ENCODE measurements at regions not wholly inside any gene's neighbourhood (a gene's known extent, or its start where the extent isn't known, plus 50 kb on each side); places are given as distances from the start of the nearest gene placed in this dataset.
"Not testable (repeated sequence)": the region's sequence is repeated elsewhere in the genome, so short reads cannot be mapped to it uniquely, and the experiment has no call there.

- TF ChIP-seq, protein P1, sequence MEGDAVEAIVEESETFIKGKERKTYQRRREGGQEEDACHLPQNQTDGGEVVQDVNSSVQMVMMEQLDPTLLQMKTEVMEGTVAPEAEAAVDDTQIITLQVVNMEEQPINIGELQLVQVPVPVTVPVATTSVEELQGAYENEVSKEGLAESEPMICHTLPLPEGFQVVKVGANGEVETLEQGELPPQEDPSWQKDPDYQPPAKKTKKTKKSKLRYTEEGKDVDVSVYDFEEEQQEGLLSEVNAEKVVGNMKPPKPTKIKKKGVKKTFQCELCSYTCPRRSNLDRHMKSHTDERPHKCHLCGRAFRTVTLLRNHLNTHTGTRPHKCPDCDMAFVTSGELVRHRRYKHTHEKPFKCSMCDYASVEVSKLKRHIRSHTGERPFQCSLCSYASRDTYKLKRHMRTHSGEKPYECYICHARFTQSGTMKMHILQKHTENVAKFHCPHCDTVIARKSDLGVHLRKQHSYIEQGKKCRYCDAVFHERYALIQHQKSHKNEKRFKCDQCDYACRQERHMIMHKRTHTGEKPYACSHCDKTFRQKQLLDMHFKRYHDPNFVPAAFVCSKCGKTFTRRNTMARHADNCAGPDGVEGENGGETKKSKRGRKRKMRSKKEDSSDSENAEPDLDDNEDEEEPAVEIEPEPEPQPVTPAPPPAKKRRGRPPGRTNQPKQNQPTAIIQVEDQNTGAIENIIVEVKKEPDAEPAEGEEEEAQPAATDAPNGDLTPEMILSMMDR (IDR thresholded peaks at IDR 0.05), result no peak
- no peak for TF ChIP-seq POLR2A (IDR thresholded peaks at IDR 0.05)
- 92 to 93% methylated on average over 8 of the region's 8 CpGs for WGBS, 2 donors
- DNase-seq (ENCODE audit: low spot score in 2 of 2), result peak in 1 of 2 donors; percentile 65
- intact Hi-C loops (cut with DNase I; ENCODE audit: low total_unique reads), result no loop called here
- H3K4me3 ChIP-seq (ENCODE audit: low read depth, poor library complexity, severe bottlenecking), result no peak overlapping the region
These were observed 140.0 kb downstream of the LAT start for GRCh38 chr16:29124828-29125227.

- H3K4me3 ChIP-seq (ENCODE audit: low read depth, poor library complexity, severe bottlenecking); DNase-seq (ENCODE audit: low spot score in 2 of 2); intact Hi-C loops (cut with DNase I; ENCODE audit: low total_unique reads): not testable (repeated sequence)
- WGBS, 2 donors, result 95 to 96% methylated on average over 7 of the region's 7 CpGs
These were observed 139.3 kb downstream of the LAT start for GRCh38 chr16:29124162-29124561.

DNA sequence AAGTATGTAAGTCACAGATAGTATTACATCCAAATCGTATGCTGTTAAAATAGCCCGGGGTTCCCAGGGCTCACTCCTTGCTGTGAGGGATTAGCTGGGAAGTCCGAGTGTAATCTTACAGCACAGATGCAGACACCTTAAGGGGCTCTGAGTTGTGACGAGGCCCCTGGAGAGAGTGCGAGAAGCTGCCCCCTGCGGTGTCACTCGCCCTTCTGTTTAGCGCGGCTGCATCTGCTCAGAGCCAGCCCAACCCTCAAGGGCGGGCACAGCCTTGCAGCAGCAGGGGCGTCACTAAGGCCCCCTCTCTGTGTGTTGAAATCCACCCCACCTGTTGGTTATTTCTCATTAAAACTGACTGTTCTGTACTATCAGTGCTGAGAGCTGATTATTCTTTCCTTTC, 135.8 kb downstream of the LAT start:
- WGBS, 2 donors, result 80 to 92% methylated on average over 8 to 10 of the region's 11 CpGs
- intact Hi-C loops (cut with DNase I; ENCODE audit: low total_unique reads); H3K4me3 ChIP-seq (ENCODE audit: low read depth, poor library complexity, severe bottlenecking): not testable (repeated sequence)
- peak in 1 of 2 donors; percentile 60 for DNase-seq (ENCODE audit: low spot score in 2 of 2)

DNA sequence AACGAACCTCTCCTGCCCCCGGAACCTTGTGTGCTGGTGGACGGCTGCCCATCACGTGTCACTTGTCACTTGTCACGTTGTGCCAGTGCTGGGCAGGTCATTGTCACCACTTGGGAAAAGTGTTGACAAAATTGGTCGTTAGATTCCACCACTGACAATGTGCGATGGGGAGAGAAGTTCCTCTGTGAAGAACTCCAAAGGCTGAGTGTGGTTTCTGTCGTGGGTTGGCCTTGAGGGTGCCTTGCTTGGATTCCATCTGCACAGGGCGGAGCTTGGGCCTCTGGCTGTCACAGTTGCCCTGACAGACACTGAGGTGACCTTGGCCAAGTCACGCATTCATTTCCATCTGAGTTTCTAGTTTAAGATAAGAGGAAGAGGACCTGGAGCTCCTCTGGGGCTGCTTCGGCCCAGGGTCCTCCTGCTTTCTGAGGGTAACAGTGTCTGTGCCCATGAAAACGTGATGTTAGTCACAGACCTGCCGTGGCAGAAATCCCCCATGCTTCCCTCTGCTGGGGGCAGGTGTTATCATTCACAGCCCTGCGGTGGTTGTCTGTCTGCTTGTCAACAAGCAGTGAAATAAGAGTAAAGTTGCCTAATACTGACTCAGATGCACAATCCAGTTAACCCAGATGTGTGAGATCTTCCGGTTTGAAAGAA, 133.6 kb downstream of the LAT start:
- DNase-seq (ENCODE audit: low spot score in 2 of 2); H3K4me3 ChIP-seq (ENCODE audit: low read depth, poor library complexity, severe bottlenecking); intact Hi-C loops (cut with DNase I; ENCODE audit: low total_unique reads): not testable (repeated sequence)
- WGBS, 2 donors, result 75 to 77% methylated on average over 14 to 15 of the region's 15 CpGs

DNA sequence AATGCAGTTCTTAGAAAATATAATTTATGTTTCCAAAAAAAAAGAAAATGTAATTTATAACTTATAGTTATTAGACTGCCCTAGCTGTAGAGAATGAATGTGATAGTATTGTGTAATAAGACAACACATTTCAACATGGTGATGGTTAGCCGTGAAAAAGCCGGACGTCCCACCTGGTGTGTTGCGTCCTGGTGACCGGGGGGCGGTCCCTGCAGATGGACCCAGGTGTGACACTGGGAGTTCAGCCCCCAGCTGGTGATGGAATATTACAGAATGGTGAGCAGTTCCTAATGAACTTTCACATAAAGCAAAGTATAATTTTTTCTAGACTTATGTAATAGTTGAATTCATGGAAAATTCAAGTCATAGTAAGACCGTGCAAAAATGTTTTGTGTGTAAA, 132.8 kb downstream of the LAT start:
- no peak for TF ChIP-seq POLR2A (IDR thresholded peaks at IDR 0.05)
- TF ChIP-seq, protein P1 (IDR thresholded peaks at IDR 0.05), result no peak
- WGBS, 2 donors, result 87 to 89% methylated on average over 7 of the region's 7 CpGs
- no peak overlapping the region for H3K4me3 ChIP-seq (ENCODE audit: low read depth, poor library complexity, severe bottlenecking)
- intact Hi-C loops (cut with DNase I; ENCODE audit: low total_unique reads), result no loop called here
- peak in 1 of 2 donors; percentile 50 for DNase-seq (ENCODE audit: low spot score in 2 of 2)

DNA sequence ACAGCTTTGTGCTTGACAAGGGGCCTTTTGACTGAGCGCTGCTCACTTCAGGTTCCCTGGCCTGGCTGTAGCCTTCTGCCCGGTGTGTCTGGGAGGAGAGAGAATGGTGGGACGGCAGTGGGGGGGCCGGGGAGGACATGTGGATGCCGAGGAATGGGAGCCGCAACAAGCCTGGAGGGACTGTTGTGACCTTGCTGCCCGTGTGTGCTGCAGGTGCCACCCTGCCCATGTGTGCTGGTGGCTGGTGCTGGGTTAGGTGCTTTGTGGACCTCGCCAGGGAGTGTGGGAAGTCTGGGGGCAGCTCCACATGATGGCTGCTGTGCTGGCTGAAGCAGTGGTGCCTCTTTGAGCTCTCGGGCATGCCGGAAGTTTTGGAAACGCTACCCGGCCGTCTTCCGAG, 132.1 kb downstream of the LAT start:
- intact Hi-C loops (cut with DNase I; ENCODE audit: low total_unique reads), result no loop called here
- no peak for DNase-seq (ENCODE audit: low spot score in 2 of 2)
- WGBS, 2 donors, result 88 to 95% methylated on average over 12 to 14 of the region's 14 CpGs
- TF ChIP-seq, protein P1 (IDR thresholded peaks at IDR 0.05), result no peak
- no peak for TF ChIP-seq POLR2A (IDR thresholded peaks at IDR 0.05)
- no peak overlapping the region for H3K4me3 ChIP-seq (ENCODE audit: low read depth, poor library complexity, severe bottlenecking)

GRCh38 chr16:29116207-29116606, 131.4 kb downstream of the LAT start:
- H3K4me3 ChIP-seq (ENCODE audit: low read depth, poor library complexity, severe bottlenecking); DNase-seq (ENCODE audit: low spot score in 2 of 2); intact Hi-C loops (cut with DNase I; ENCODE audit: low total_unique reads): not testable (repeated sequence)
- 57 to 59% methylated on average over 12 of the region's 12 CpGs for WGBS, 2 donors

DNA sequence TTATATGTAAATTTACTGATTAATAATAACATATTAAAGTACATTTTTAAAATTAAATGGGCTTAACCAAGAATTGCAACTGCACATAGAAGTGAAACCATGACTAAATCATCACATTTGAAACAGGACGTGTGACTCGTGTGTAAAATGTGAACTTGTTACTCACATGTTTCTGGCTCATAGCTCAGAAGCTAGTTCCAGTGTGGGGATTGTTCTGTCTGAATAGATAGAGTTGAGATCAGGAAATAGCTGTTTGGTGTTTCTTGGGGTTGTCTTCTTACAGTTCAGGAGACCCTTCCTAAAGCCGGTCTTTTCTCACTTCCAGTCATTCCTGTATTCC, 130.9 kb downstream of the LAT start:
- H3K4me3 ChIP-seq (ENCODE audit: low read depth, poor library complexity, severe bottlenecking); intact Hi-C loops (cut with DNase I; ENCODE audit: low total_unique reads); DNase-seq (ENCODE audit: low spot score in 2 of 2): not testable (repeated sequence)
- WGBS, 2 donors, result 5 to 9% methylated on average over 3 of the region's 3 CpGs

DNA sequence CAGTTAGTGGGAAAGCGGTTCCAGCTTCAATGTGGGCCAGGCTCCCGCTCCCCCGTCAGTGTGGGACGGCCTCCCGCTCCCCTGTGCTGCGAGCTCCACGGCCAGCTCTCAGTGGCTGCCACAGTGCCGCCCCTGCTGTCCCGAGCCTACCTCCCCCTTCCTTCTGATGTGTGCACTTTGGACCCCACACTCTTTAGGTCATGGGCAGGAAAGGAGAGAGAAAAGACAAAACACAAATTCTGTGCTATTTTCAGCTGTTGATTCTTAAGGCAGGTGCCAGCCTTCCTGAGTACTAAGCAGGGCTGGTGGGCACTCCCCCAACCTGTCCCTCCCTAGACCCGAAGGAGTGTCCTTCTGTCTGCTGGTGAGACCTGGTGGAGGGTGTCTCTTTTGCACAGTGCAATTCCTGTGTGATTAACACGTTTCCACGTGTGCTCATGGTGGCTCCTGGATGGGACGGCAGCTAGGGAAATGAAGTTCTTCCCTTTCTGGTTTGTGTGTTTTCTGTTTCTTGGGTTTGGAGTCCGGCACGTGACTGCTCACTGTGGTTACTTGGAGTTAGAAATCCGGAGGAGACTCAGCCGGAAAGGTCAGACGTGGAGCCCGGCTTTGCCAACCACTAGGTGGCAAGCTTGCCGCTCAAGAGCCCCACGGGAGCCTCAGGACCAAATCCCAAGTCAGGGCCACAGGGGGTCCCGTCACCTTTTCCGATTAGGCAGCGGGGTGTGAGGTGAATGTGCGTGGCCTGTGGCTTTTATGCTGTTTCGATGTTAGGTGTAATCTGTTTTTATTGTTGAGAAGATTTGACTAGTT, 130.3 kb downstream of the LAT start:
- WGBS, 2 donors, result 17 to 26% methylated on average over 26 of the region's 26 CpGs
- peak; percentile 80 to 91 for DNase-seq (ENCODE audit: low spot score in 2 of 2)
- intact Hi-C loops (cut with DNase I; ENCODE audit: low total_unique reads); H3K4me3 ChIP-seq (ENCODE audit: low read depth, poor library complexity, severe bottlenecking): not testable (repeated sequence)
